ENCODE measurements at regions not wholly inside any gene's neighbourhood (a gene's known extent, or its start where the extent isn't known, plus 50 kb on each side); places are given as distances from the start of the nearest gene placed in this dataset.
"Not testable (repeated sequence)": the region's sequence is repeated elsewhere in the genome, so short reads cannot be mapped to it uniquely, and the experiment has no call there.

DNA sequence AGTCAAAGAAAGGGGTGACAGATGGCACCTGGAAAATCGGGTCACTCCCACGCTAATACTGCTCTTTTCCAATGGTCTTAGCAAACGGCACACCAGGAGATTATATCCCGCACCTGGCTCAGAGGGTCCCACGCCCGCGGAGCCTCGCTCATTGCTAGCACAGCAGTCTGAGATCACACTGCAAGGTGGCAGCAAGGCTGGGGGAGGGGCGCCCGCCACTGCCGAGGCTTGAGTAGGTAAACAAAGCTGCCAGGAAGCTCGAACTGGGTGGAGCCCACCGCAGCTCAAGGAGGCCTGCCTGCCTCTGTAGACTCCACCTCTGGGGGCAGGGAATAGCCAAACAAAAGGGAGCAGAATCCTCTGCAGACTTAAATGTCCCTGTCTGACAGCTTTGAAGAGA lies 99.5 kb upstream of the TMEM17 start:
- not testable (repeated sequence) for H3K4me3 Mint-ChIP-seq; DNase-seq (ENCODE audit: low spot score in 2 of 2); H3K36me3 Mint-ChIP-seq; H3K4me1 Mint-ChIP-seq; ATAC-seq; H3K9me3 Mint-ChIP-seq; H3K27ac Mint-ChIP-seq

DNA sequence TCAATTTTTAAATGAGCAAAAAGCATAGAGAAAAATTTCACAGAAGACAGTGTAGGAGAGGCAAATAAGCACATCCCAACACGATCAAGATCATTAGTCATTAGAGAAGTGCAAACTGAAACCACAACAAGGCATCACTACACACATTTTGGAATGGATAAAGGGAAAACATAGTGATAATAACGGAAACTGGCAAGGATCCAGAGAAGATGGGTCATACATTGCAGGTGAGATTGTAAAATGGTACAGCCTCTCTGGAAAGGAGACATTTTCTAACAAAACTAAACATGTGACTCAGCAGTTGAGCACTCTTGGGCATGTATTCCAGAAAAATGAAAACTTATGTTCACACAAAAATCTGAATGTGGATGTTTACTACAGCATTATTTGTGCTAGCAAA lies 98.3 kb upstream of the TMEM17 start:
- Mint-ChIP-seq H3K36me3 (no peaks in the 10 kb centered on the region), H3K9me3 (peaks cover 3% of the 10 kb centered on the region), H3K4me3 (no peak overlapping the region), H3K4me1 (no peaks in the 10 kb centered on the region), H3K27ac (no peak overlapping the region)
- DNase-seq (ENCODE audit: low spot score in 2 of 2) (no peak), ATAC-seq (no peak)

DNA sequence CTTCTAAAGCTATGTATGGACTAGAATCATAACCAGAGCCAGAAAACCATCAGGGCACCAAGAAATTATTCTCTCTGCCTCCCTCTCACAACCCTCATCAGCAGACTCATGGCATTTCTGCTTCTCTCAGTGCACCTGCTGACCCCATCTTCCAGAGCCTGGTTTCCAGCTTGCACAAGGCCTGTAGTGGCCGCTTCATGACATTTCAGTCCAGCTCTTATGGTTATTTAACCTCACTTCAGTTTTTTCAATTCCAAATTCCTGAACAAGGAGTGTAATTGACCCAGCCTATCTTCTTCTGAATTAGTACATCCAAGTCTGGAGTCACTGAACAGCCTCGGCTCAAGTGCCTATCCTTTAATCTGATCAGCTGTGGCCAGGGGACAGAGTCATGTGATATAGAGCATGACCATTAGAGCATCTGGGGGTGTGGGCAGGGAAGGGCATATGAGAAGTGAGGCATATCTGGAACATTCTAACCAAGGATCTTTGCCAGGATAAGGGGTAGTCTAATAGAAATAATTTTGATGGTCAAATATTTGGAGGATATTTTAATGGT lies 97.2 kb upstream of the TMEM17 start:
- H3K4me3 Mint-ChIP-seq: no peak overlapping the region

DNA sequence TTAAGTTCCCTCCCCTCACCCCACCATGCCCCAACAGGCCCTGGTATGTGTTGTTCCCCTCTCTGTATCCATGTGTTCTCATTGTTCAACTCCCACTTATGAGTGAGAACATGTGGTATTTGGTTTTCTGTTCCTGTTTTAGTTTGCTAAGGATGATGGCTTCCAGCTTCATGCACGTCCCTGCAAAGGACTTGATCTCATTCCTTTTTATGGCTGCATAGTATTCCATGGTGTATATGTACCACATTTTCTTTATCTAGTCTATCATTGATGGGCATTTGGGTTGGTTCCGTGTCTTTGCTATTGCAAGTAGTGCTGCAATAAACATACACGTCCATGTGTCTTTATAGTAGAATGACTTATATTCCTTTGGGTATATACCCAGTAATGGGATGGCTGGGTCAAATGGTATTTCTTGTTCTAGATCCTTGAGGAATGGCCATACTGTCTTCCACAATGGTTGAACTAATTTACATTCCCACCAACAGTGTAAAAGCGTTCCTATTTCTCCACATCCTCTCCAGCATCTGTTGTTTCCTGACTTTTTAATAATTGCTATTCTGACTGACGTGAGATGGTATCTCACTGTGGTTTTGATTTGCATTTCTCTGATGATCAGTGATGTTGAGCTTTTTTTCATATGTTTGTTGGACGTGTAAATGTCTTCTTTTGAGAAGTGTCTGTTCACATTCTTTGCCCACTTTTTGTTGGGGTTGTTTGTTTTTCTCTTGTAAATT lies 93.8 kb upstream of the TMEM17 start:
- H3K4me3 Mint-ChIP-seq; ATAC-seq; H3K27ac Mint-ChIP-seq; H3K4me1 Mint-ChIP-seq; H3K9me3 Mint-ChIP-seq; H3K36me3 Mint-ChIP-seq; DNase-seq (ENCODE audit: low spot score in 2 of 2): not testable (repeated sequence)

More for the DNA sequence above, 97.2 kb upstream of the TMEM17 start:
- Mint-ChIP-seq H3K27ac (no peak overlapping the region), H3K4me1 (no peaks in the 10 kb centered on the region), H3K9me3 (peaks cover 3% of the 10 kb centered on the region), H3K36me3 (no peaks in the 10 kb centered on the region)
- no peak for DNase-seq (ENCODE audit: low spot score in 2 of 2)
- no peak for ATAC-seq

DNA sequence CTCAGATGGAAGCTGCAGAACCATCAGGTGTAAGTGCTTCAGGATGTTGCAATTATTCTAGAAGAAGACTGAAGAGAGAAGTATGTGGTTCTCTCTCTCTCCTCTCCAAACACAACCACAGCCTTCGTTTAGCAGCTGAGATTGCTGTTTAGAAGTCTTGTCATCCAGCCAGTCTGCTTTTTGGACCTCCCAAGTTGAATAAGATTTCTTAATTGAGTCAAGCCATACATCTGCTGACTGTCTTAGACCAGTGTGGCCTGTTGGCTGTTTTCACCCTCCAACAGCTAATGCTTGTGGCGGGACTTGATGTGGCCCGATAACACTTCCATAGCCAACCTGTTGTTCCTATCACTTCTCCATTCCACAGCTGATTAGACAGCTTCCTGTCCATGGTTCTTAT lies 91.3 kb upstream of the TMEM17 start:
- Mint-ChIP-seq H3K4me1 (no peaks in the 10 kb centered on the region), H3K4me3 (no peak overlapping the region), H3K27ac (no peak overlapping the region), H3K9me3 (no peaks in the 10 kb centered on the region), H3K36me3 (no peaks in the 10 kb centered on the region)
- ATAC-seq (no peak), DNase-seq (ENCODE audit: low spot score in 2 of 2) (no peak)

DNA sequence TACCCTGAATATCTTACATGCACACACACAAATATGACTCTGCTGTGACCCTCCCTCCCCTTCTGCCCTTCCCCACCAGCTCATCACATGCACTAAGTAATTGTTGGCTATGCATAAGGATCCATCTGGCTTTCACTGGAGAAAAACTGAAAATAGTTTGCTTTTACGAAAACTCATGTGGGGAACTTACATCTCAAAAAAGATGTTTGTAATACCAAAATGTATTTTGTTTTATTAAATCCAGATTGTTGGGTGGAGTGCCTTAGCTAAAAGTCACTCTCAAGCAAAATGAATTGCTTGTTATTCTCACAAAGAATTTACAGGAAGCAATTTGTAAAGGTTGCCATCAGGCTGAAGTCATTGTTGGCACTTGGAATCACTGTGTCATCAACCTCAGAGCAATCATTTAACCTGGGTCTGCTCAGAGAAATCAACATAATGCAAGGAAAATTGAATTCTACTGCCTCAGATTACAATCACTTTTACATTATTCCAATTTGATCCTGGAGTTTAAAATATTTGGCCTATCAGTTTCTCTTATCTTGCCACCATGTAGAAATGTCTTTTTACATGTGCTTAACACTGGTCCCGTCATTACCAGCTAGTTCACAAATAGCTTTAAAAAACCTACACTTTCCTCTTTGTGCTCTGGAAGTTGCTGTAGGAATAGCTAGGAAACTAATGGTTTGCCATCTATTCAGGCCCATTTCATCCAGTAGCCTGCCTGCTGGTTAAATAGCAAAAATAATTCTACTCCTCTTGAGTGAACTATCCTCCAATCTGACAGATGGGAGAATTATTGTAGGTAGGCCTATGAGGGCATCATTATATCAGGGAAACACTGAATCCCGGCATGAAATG lies 90.3 kb upstream of the TMEM17 start:
- Mint-ChIP-seq H3K4me1 (no peaks in the 10 kb centered on the region), H3K36me3 (no peaks in the 10 kb centered on the region)
- DNase-seq (ENCODE audit: low spot score in 2 of 2): no peak

DNA sequence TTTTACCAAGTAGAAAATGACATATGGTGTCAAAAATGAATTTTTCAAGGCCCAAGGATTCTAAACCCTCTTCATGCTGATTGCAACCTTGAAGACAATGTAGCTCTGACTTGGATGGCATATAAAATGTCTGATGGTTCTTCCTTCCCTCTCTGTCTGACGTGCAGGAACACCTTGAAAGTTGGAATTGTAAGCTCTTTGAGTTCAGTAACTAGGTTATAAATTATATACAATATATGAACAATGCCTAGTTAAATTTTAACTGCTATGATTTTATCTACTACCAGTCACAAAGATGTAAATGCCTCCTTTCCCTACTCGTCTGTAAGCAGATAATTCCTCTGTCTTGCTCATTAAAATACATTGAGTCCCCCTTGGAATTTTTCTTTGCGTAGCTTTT lies 89.5 kb upstream of the TMEM17 start:
- H3K4me1 Mint-ChIP-seq: no peaks in the 10 kb centered on the region
- H3K9me3 Mint-ChIP-seq: no peaks in the 10 kb centered on the region
- H3K27ac Mint-ChIP-seq: no peak overlapping the region
- no peak overlapping the region for H3K4me3 Mint-ChIP-seq
- DNase-seq (ENCODE audit: low spot score in 2 of 2): no peak
- no peak for ATAC-seq
- H3K36me3 Mint-ChIP-seq: no peaks in the 10 kb centered on the region

More for the DNA sequence above, 90.3 kb upstream of the TMEM17 start:
- Mint-ChIP-seq H3K4me3 (no peak overlapping the region), H3K27ac (no peak overlapping the region), H3K9me3 (no peaks in the 10 kb centered on the region)
- no peak for ATAC-seq

DNA sequence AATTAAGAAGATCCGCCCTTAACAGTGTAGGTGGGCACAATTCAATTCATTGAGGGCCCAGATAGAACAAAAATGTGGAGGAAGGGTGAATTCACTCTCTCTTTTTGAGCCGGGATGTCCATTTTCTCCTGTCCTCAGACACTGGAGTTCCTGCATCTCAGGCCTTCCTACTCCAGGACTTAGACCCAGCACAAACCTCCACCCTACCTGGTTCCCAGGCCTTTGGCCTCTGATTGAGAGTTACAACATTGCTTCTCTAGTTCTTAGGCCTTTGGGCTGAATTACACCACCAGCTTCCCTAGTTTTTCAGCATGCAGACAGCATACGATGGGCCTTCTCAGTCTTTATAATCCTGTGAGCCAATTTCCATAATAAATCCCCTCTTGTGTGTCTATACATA lies 87.8 kb upstream of the TMEM17 start:
- Mint-ChIP-seq H3K4me1 (no peaks in the 10 kb centered on the region), H3K4me3 (no peak overlapping the region), H3K36me3 (no peaks in the 10 kb centered on the region), H3K9me3 (no peaks in the 10 kb centered on the region), H3K27ac (no peak overlapping the region)
- DNase-seq (ENCODE audit: low spot score in 2 of 2) (no peak), ATAC-seq (no peak)

DNA sequence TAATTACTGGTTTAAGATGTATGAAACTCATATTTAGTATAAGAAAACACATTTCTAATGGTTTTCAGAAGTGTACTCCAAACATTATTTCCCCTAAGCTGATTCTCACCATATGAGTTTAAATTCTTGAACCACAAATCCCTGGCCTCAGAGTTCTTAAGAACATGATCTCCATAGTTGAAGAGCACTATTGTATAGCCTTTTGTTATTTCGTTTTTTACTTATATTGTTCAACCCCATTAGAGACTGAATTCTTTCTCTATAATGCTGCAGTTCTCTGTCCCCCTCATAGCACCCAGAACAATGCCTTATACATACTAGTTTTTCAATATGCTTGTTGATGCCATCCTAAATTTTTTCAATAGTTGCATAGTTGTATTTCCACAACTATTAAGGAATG lies 85.5 kb upstream of the TMEM17 start:
- no peaks in the 10 kb centered on the region for H3K36me3 Mint-ChIP-seq
- ATAC-seq (no peak), DNase-seq (ENCODE audit: low spot score in 2 of 2) (no peak)
- no peaks in the 10 kb centered on the region for H3K4me1 Mint-ChIP-seq
- no peak overlapping the region for H3K27ac Mint-ChIP-seq
- H3K4me3 Mint-ChIP-seq: no peak overlapping the region
- no peaks in the 10 kb centered on the region for H3K9me3 Mint-ChIP-seq

DNA sequence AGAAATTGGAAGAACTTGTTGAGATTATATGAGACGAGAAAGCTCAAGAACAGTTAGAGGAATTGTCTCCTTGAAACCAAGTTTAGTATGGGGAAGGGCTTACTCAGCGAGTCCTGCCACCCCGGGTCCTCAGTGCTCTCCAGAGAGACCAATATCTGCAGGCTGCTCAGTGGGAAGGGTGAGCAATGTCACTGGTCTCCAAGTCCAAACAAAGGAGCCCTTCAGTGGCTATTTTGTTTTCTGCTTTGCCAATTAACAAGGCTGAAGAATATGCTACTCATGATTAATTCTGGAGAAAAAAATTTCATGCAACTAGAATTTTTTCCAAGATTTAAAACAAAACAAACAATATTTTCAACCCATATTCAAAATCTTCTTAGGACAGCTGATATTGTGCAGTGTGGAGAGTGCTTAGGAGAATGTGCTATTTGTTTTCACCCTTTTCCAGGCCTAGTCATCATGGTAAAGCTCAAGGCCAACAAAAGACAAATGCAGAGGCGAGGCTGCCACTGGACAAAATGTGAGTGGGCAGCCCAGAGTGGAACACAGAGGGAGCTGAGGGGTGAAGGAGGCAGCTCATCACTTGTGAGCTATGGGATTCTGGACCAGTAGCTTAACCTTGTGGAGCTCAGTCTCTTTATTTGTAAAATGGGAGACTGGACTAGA lies 83.8 kb upstream of the TMEM17 start:
- no peaks in the 10 kb centered on the region for H3K4me1 Mint-ChIP-seq
- no peak for ATAC-seq
- no peaks in the 10 kb centered on the region for H3K36me3 Mint-ChIP-seq
- no peaks in the 10 kb centered on the region for H3K9me3 Mint-ChIP-seq
- DNase-seq (ENCODE audit: low spot score in 2 of 2): no peak
- no peak overlapping the region for H3K27ac Mint-ChIP-seq
- no peak overlapping the region for H3K4me3 Mint-ChIP-seq

DNA sequence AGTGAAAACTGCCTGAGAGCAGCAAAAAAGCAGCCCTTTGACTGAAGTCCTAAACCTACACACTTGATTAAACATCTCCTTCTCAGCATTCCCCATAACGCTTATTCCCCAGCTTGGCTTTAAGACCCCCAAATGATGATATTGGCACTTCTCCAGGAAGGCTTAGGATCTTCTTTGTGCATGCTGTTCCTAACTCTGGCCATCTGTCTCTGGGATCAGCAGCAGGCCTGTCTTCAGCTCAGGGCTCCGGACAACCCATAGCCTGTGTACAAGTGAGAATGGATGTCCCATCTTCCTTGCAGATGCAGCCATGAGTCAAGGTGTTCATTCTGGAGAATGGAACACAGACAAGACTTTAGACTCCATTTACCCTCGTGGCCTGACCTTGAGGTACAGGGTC lies 81.6 kb upstream of the TMEM17 start:
- DNase-seq (ENCODE audit: low spot score in 2 of 2) (no peak), ATAC-seq (no peak)
- H3K36me3 Mint-ChIP-seq: no peaks in the 10 kb centered on the region
- H3K4me1 Mint-ChIP-seq: no peaks in the 10 kb centered on the region
- H3K27ac Mint-ChIP-seq: no peak overlapping the region
- H3K4me3 Mint-ChIP-seq: no peak overlapping the region
- no peaks in the 10 kb centered on the region for H3K9me3 Mint-ChIP-seq

DNA sequence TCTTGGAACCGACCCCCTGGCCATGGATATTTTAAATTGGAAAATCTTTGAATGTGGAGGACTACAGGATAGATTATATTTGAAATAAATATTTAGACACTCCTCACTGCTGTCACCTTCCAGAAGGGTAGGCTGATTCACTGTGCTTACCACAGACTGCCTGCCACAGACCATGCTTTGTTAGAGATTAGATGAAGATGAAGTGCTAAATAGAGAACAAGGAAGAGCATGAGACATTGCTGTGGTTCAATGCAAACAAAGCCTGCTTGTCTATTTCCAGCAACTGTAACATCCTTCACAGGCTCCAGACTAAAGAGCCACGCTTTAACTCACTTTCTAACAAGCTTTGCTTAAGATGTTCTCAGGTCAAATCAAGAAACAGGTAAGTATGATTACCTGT lies 81.0 kb upstream of the TMEM17 start:
- ATAC-seq: no peak
- no peaks in the 10 kb centered on the region for H3K36me3 Mint-ChIP-seq
- no peaks in the 10 kb centered on the region for H3K9me3 Mint-ChIP-seq
- H3K4me3 Mint-ChIP-seq: no peak overlapping the region
- no peak overlapping the region for H3K27ac Mint-ChIP-seq
- no peaks in the 10 kb centered on the region for H3K4me1 Mint-ChIP-seq
- DNase-seq (ENCODE audit: low spot score in 2 of 2): no peak

DNA sequence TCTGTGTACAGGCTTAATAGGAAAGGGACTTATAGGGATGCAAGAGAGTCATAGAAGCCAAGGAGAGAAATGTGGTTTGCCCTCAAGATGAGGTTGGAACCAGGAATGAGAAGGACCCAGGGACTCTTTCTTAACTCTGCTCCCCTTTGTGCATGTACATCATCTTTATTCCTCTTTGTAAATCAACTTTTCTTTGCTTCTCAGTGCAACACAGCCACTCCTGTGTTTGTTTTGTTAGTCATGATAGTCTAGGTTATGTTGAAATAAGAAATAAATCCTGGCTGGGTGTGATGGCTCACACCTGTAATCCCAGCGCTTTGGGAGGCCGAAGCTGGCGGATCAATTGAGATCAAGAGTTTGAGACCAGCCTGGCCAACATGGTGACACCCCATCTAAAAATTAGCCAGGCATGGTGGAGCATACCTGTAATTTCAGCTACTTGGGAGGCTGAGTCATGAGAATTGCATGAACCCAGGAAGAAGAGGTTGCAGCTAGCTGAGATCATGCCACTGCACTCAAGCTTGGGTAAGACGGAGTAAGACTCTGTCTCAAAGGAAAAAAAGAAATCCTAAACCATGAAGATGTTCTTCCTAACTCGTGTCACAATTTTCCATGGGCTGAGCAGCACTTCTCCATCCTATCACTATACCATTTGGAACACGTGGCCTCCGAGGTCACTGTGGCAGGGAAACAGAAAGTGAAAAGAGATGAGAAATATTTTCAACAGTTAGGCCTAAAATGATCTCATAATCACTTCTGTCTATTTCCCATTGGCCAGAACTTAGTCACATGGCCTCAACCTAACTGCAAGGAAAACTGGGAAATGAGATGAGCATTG lies 73.0 kb upstream of the TMEM17 start:
- H3K27ac Mint-ChIP-seq: no peak overlapping the region
- DNase-seq (ENCODE audit: low spot score in 2 of 2) (no peak), ATAC-seq (no peak)
- no peak overlapping the region for H3K4me3 Mint-ChIP-seq
- no peaks in the 10 kb centered on the region for H3K36me3 Mint-ChIP-seq
- H3K9me3 Mint-ChIP-seq: no peaks in the 10 kb centered on the region
- no peaks in the 10 kb centered on the region for H3K4me1 Mint-ChIP-seq

DNA sequence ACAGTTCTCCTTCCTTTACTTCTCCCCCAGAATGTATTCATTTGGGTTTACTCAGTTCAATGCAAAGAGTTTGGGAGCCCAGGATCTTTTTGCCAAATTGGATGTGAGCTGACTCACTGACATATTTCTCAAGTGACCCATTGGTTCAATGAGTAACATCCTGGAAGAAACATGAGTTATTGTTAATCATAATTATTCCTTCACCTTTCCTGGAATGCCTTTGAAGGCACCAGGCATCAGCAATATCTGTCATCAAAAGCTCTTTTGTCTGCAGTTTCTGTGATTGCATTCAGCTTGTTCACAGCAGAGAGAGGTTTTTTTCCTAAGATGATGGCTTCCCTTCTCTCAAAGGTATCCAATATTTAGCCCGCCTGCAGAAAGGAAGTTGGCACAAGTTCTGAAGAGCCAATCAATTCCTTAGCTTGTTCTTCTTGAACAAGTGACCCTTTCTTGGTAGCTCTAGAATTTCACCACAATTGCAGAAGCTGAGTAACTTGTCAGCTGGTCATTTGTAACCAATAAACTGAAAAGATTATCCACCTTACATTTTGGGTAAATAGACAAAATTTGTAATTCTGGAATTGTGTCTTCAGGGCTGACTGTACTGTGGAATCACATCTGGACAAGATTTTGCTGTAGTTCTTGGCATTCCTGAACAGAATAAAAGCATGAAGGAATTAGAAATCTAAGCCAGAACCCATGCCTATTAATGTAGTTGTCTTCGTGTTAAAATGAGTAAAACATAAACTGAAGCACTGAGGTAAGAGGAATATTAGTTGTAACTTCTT lies 72.2 kb upstream of the TMEM17 start:
- Mint-ChIP-seq H3K4me3 (no peak overlapping the region), H3K4me1 (no peaks in the 10 kb centered on the region), H3K27ac (no peak overlapping the region), H3K9me3 (no peaks in the 10 kb centered on the region), H3K36me3 (no peaks in the 10 kb centered on the region)
- DNase-seq (ENCODE audit: low spot score in 2 of 2) (no peak), ATAC-seq (no peak)
